H1 (cell line): ENCODE measurements at regions not wholly inside any gene's neighbourhood (a gene's known extent, or its start where the extent isn't known, plus 50 kb on each side); places are given as distances from the start of the nearest gene placed in this dataset.

Experiments used
- CTCF ChIA-PET: fragments of 300-600 bp; sonication (Branson Sonifier 250); formaldehyde crosslinking; loops from one replicate; lab custom pipeline; 2021; ENCODE audit not compliant: partially characterized antibody; lab: Charles Lee
- POLR2A ChIA-PET: fragments of 300-600 bp; sonication (Branson Sonifier 250); formaldehyde crosslinking; loops from one replicate; lab custom pipeline; 2021; ENCODE audit warnings: inconsistent platforms; ENCODE audit not compliant: partially characterized antibody; lab: Charles Lee
- DNase-seq, 2 experiments: peaks; one replicate each; pipeline versions ENCODE4 v3.0.0 to v3.0.0-alpha.2; 2010 to 2022; ENCODE audit warnings: low spot score in 2 of 2, low read depth in 1 of 2, mixed read lengths in 1 of 2
- FAIRE-seq: peaks from 2 replicates; lab custom pipeline; 2011; peaks lifted over from hg19 to GRCh38; lab: Jason Lieb, UNC
- H2AFZ ChIP-seq: 2 replicates; pipeline ENCODE4 v1.8.1; 2012; ENCODE audit warnings: low read length, inconsistent platforms
- H2AK5ac ChIP-seq: 2 replicates; pipeline ENCODE4 v1.6.1; 2013; ENCODE audit warnings: low read depth, low read length
- H2BK120ac ChIP-seq: replicated peaks from 2 replicates; pipeline ENCODE3; 2013; ENCODE audit warnings: low read depth, low read length, inconsistent platforms
- H2BK12ac ChIP-seq: 2 replicates; pipeline ENCODE4 v1.6.1; 2013; ENCODE audit warnings: low read depth, low read length
- H2BK15ac ChIP-seq: 2 replicates; pipeline ENCODE4 v1.6.1; 2013; ENCODE audit warnings: low read length
- H2BK20ac ChIP-seq: 2 replicates; pipeline ENCODE4 v1.6.1; 2013; ENCODE audit warnings: low read length
- H2BK5ac ChIP-seq: 2 replicates; pipeline ENCODE4 v1.6.1; 2013; ENCODE audit warnings: low read depth, low read length
- H3K14ac ChIP-seq: 2 replicates; pipeline ENCODE4 v1.6.1; 2013; ENCODE audit warnings: inconsistent platforms; ENCODE audit not compliant: insufficient read length
- H3K18ac ChIP-seq: 2 replicates; pipeline ENCODE4 v1.6.1; 2013; ENCODE audit warnings: low read length; ENCODE audit errors: extremely low read depth
- H3K23ac ChIP-seq: 2 replicates; pipeline ENCODE4 v1.6.1; 2013; ENCODE audit warnings: inconsistent platforms; ENCODE audit not compliant: insufficient read length
- H3K23me2 ChIP-seq: 2 replicates; pipeline ENCODE4 v1.6.1; 2013; ENCODE audit warnings: low read depth, low read length
- H3K27ac ChIP-seq: 2 replicates; pipeline ENCODE4 v1.6.1; 2011; ENCODE audit warnings: low read depth, low read length, inconsistent platforms
- H3K27me3 ChIP-seq, 4 experiments: replicated peaks in 1 of 4; 1 replicate in 1 of 4; 2 replicates in 3 of 4; pipeline versions ENCODE4 v1.6.1 to v1.8.1; 2011 to 2013; ENCODE audit warnings: low read length in 3 of 4, mild to moderate bottlenecking in 3 of 4, inconsistent platforms in 2 of 4, mixed read lengths in 2 of 4, moderate library complexity in 1 of 4; ENCODE audit not compliant: control insufficient read depth in 3 of 4, insufficient read depth in 3 of 4; ENCODE audit errors: extremely low read depth in 1 of 4
- H3K36me3 ChIP-seq, 4 experiments: 2 replicates each; pipeline versions ENCODE4 v1.6.1 to v1.8.1; 2011 to 2013; ENCODE audit warnings: mild to moderate bottlenecking in 4 of 4, low read length in 3 of 4, moderate library complexity in 2 of 4, control low read depth in 1 of 4, inconsistent platforms in 1 of 4; ENCODE audit not compliant: insufficient read depth in 4 of 4, control insufficient read depth in 2 of 4
- H3K4ac ChIP-seq: replicated peaks from 2 replicates; pipeline ENCODE3; 2013; ENCODE audit warnings: low read length, low read depth, mixed read lengths, inconsistent platforms; ENCODE audit not compliant: insufficient read length
- H3K4me1 ChIP-seq, 4 experiments: replicated peaks in 1 of 4; 1 replicate in 1 of 4; 2 replicates in 3 of 4; pipeline versions ENCODE4 v1.6.1 to v1.8.1; 2011 to 2013; ENCODE audit warnings: low read length in 3 of 4, inconsistent platforms in 2 of 4, mixed read lengths in 1 of 4; ENCODE audit not compliant: insufficient read depth in 4 of 4, control insufficient read depth in 3 of 4
- H3K4me2 ChIP-seq, 2 experiments: 2 replicates each; pipeline versions ENCODE4 v1.6.1 to v1.8.1; 2011 to 2013; ENCODE audit warnings: low read depth in 2 of 2, low read length in 2 of 2, control low read depth in 1 of 2, inconsistent platforms in 1 of 2, mild to moderate bottlenecking in 1 of 2; ENCODE audit not compliant: insufficient read depth in 1 of 2
- H3K4me3 ChIP-seq, 4 experiments: fragments of 200-600, 300-600 bp in 1 of 4; sonication (generic), shearing (Covaris generic), sonication (Bioruptor Twin) in 1 of 4; 2 replicates each; pipeline versions ENCODE4 v1.5.1 to v1.8.1; 2011 to 2016; ENCODE audit warnings: low read length in 4 of 4, low read depth in 3 of 4, control low read depth in 2 of 4, inconsistent platforms in 2 of 4, mild to moderate bottlenecking in 2 of 4, mixed read lengths in 1 of 4, moderate library complexity in 1 of 4; ENCODE audit not compliant: insufficient read depth in 2 of 4; ENCODE audit errors: extremely low read depth in 1 of 4
- H3K56ac ChIP-seq: replicated peaks from 2 replicates; pipeline ENCODE3; 2013; ENCODE audit warnings: low read depth, mild to moderate bottlenecking, mixed read lengths, low read length, inconsistent platforms; ENCODE audit not compliant: insufficient read length
- H3K79me1 ChIP-seq: 2 replicates; pipeline ENCODE4 v1.6.1; 2013; ENCODE audit warnings: low read depth, low read length, control low read depth
- H3K79me2 ChIP-seq, 2 experiments: 2 replicates each; pipeline versions ENCODE4 v1.6.1 to v1.8.1; 2012 to 2013; ENCODE audit warnings: low read length in 2 of 2, mild to moderate bottlenecking in 2 of 2, inconsistent platforms in 1 of 2; ENCODE audit not compliant: insufficient read depth in 2 of 2, control insufficient read depth in 1 of 2
- H3K9ac ChIP-seq, 4 experiments: replicated peaks in 1 of 4; 1 replicate in 1 of 4; 2 replicates in 3 of 4; pipeline versions ENCODE4 v1.6.1 to v1.8.1; 2011 to 2013; ENCODE audit warnings: low read depth in 3 of 4, low read length in 3 of 4, control low read depth in 2 of 4, mild to moderate bottlenecking in 2 of 4, moderate library complexity in 2 of 4, inconsistent platforms in 1 of 4; ENCODE audit errors: extremely low read depth in 1 of 4
- H3K9me3 ChIP-seq, 2 experiments: 2 replicates each; pipeline versions ENCODE4 v1.6.1 to v1.8.1; 2012 to 2013; ENCODE audit warnings: mild to moderate bottlenecking in 2 of 2, moderate library complexity in 2 of 2, control low read depth in 1 of 2, inconsistent platforms in 1 of 2, low read depth in 1 of 2, low read length in 1 of 2, mixed read lengths in 1 of 2; ENCODE audit not compliant: insufficient read depth in 2 of 2
- H4K20me1 ChIP-seq, 2 experiments: replicated peaks in 1 of 2; 2 replicates each; pipeline versions ENCODE3 to v1.8.1; 2011 to 2013; ENCODE audit warnings: inconsistent platforms in 2 of 2, low read length in 2 of 2, mild to moderate bottlenecking in 1 of 2; ENCODE audit not compliant: insufficient read depth in 2 of 2, control insufficient read depth in 1 of 2
- H4K5ac ChIP-seq: 2 replicates; pipeline ENCODE4 v1.6.1; 2013; ENCODE audit warnings: low read length, low read depth, mixed read lengths, inconsistent platforms; ENCODE audit not compliant: insufficient read length
- H4K8ac ChIP-seq: 2 replicates; pipeline ENCODE4 v1.8.0; 2013; ENCODE audit warnings: mild to moderate bottlenecking, moderate library complexity, low read length, inconsistent platforms; ENCODE audit not compliant: insufficient read depth; ENCODE audit errors: extremely low read depth
- H4K91ac ChIP-seq: replicated peaks from 2 replicates; pipeline ENCODE3; 2013; ENCODE audit warnings: low read length, mixed read lengths, inconsistent platforms; ENCODE audit not compliant: insufficient read length
- ASH2L ChIP-seq: fragments of 200-600, 300-600 bp; sonication (generic); IDR thresholded peaks from one replicate; pipeline ENCODE4 v1.7.1; 2017; ENCODE audit warnings: low read length
- BCL11A ChIP-seq, 2 experiments: IDR thresholded peaks; one replicate each; pipeline ENCODE4 v1.6.1; 2011; ENCODE audit warnings: low read depth in 2 of 2, low read length in 2 of 2, mild to moderate bottlenecking in 2 of 2
- CREB1 ChIP-seq: IDR thresholded peaks from 2 replicates; pipeline ENCODE4 v1.6.1; 2012; ENCODE audit warnings: inconsistent platforms
- E2F6 ChIP-seq: IDR thresholded peaks from 2 replicates; pipeline ENCODE4 v1.6.1; 2012; ENCODE audit warnings: inconsistent platforms
- GABPA ChIP-seq: IDR thresholded peaks from 2 replicates; pipeline ENCODE4 v1.6.1; 2011; ENCODE audit warnings: mild to moderate bottlenecking, low read length, moderate library complexity, borderline replicate concordance; ENCODE audit not compliant: insufficient read depth
- GTF2F1 ChIP-seq: IDR thresholded peaks from 2 replicates; pipeline ENCODE4 v1.6.1; 2012; ENCODE audit warnings: low read depth, low read length, improper control_type of control experiment, borderline replicate concordance
- HDAC2 ChIP-seq, 2 experiments: fragments of 300-600 bp in 1 of 2; sonication (generic) in 1 of 2; IDR thresholded peaks; 2 replicates each; pipeline ENCODE4 v1.6.1; 2011 to 2012; ENCODE audit warnings: low read depth in 2 of 2, low read length in 2 of 2, mild to moderate bottlenecking in 2 of 2, moderate library complexity in 2 of 2, borderline replicate concordance in 1 of 2, inconsistent platforms in 1 of 2
- KDM5A ChIP-seq: fragments of 200-600 bp; IDR thresholded peaks from 2 replicates; pipeline ENCODE4 v1.7.1; 2012; ENCODE audit warnings: mild to moderate bottlenecking, low read length, inconsistent platforms, mixed read lengths
- PHF8 ChIP-seq: fragments of 200-600 bp; sonication (generic); conservative IDR thresholded peaks from 2 replicates; pipeline ENCODE4 v1.7.1; 2012; ENCODE audit warnings: low read depth, mild to moderate bottlenecking, inconsistent platforms, low read length, moderate library complexity
- RFX5 ChIP-seq: IDR thresholded peaks from 2 replicates; pipeline ENCODE4 v1.6.1; 2011; ENCODE audit warnings: low read depth, low read length, improper control_type of control experiment, borderline replicate concordance
- RXRA ChIP-seq: IDR thresholded peaks from 2 replicates; pipeline ENCODE4 v1.6.1; 2011; ENCODE audit warnings: low read depth, mild to moderate bottlenecking, low read length, moderate library complexity; ENCODE audit not compliant: insufficient read depth
- SUZ12 ChIP-seq: fragments of 200-600 bp; sonication (generic); IDR thresholded peaks from 2 replicates; pipeline ENCODE4 v1.6.1; 2012; ENCODE audit warnings: mild to moderate bottlenecking, inconsistent platforms, low read length, moderate library complexity, mixed read lengths
- ZNF274 ChIP-seq: IDR thresholded peaks from 2 replicates; pipeline ENCODE4 v1.7.0; 2012; ENCODE audit warnings: low read length, borderline replicate concordance; ENCODE audit errors: extremely low read depth
- WGBS, 2 experiments: shearing (Covaris generic) in 1 of 2; methylation state at CpG; one replicate each; pipeline versions ENCODE4 v1.1.6 to v1.1.7; 2013 to 2015; ENCODE audit warnings: low lambda C conversion rate in 2 of 2, mixed read lengths in 2 of 2, inconsistent platforms in 1 of 2, low coverage in 1 of 2, missing lambda C conversion rate in 1 of 2; ENCODE audit not compliant: insufficient replicate concordance in 2 of 2, insufficient coverage in 1 of 2, insufficient read length in 1 of 2; ENCODE audit errors: extremely low coverage in 1 of 2, missing lambda C conversion rate in 1 of 2; 5-methylcytosine and 5-hydroxymethylcytosine counted together

GRCh38 chr1:191615101-191615821, 543.0 kb upstream of the RGS18 start:
- Histone ChIP-seq H4K8ac (no peak overlapping the region), H3K9me3 (no peaks in the 10 kb centered on the region), H2BK120ac (no peak overlapping the region), H3K79me2 (no peaks in the 10 kb centered on the region), H3K56ac (no peak overlapping the region), H3K27me3 (no peaks in the 10 kb centered on the region), H3K18ac (no peak overlapping the region), H2BK15ac (no peak overlapping the region), H3K9ac (no peak overlapping the region), H4K91ac (no peak overlapping the region), H3K23me2 (no peaks in the 10 kb centered on the region), H3K4ac (no peak overlapping the region), H3K4me2 (no peak overlapping the region), H3K14ac (no peak overlapping the region), H4K5ac (no peak overlapping the region), H3K79me1 (no peaks in the 10 kb centered on the region), H2AK5ac (no peak overlapping the region), H2BK20ac (no peak overlapping the region), H4K20me1 (no peaks in the 10 kb centered on the region), H3K23ac (no peak overlapping the region), H2BK12ac (no peak overlapping the region), H3K4me1 (no peaks in the 10 kb centered on the region), H3K27ac (no peak overlapping the region), H3K4me3 (no peak overlapping the region), H2BK5ac (no peak overlapping the region), H3K36me3 (no peaks in the 10 kb centered on the region), H2AFZ (no peak overlapping the region; the same call in 1 of the 2 replicates)
- 92% methylated on average over 4 of the region's 4 CpGs; no CpG with 5 or more reads in 1 of the 2 experiments for WGBS, 2 experiments
- ChIA-PET POLR2A (no interaction called here), CTCF (no interaction called here)
- no peak for DNase-seq
- no peak for FAIRE-seq
- no peak for TF ChIP-seq GABPA
- no peak for TF ChIP-seq E2F6
- TF ChIP-seq SUZ12: no peak
- TF ChIP-seq ZNF274: no peak
- TF ChIP-seq RXRA: no peak
- no peak for TF ChIP-seq PHF8
- no peak for TF ChIP-seq RFX5
- TF ChIP-seq KDM5A: no peak
- TF ChIP-seq GTF2F1: no peak
- TF ChIP-seq CREB1: no peak
- TF ChIP-seq BCL11A (IDR thresholded peaks at IDR 0.05; ENCODE audit: low read depth in 2 of 2, low read length in 2 of 2): no peak
- TF ChIP-seq ASH2L: no peak
- TF ChIP-seq HDAC2 (IDR thresholded peaks at IDR 0.05; ENCODE audit: borderline replicate concordance in 1 of 2, low read depth in 2 of 2, low read length in 2 of 2): no peak
